Tibial nerve (tissue), 3 donors: ENCODE measurements at regions not wholly inside any gene's neighbourhood (a gene's known extent, or its start where the extent isn't known, plus 50 kb on each side); places are given as distances from the start of the nearest gene placed in this dataset.

ENCODE experiments used
- CTCF ChIP-seq, 5 experiments: fragments of 200-600 bp in 3 of 5; fragments of 450-650 bp in 2 of 5; sonication (generic) in 3 of 5; IDR thresholded peaks; one replicate each; pipeline ENCODE4 v1.5.1; 2016 to 2019; ENCODE audit warnings: antibody characterized with exemption in 5 of 5, mild to moderate bottlenecking in 3 of 5, moderate library complexity in 2 of 5
- POLR2A ChIP-seq, 2 donors: fragments of 450-650 bp; IDR thresholded peaks; one replicate each; pipeline ENCODE4 v1.6.1; 2017; ENCODE audit warnings: antibody characterized with exemption in 2 of 2, mild to moderate bottlenecking in 2 of 2, moderate library complexity in 2 of 2

DNA sequence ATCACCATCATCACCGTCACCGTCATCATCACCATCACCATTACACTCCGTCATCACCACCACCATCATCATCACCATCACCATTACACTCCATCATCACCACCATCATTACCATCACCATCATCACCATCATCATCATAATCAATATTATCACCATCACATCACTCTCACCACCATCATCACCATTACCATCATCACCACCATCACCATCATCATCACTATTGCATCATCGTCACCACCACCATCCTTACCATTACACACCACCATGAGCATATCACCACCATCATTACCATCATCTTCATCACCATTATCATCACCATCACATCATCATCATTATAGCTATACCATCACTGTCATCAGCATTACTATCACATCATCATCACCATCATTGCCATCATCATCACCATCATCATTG lies 93.7 kb downstream of the KIF26A start:
- TF ChIP-seq CTCF (IDR thresholded peaks at IDR 0.05): no peak
- no peak for TF ChIP-seq POLR2A (IDR thresholded peaks at IDR 0.05)
